ENCODE measurements at regions not wholly inside any gene's neighbourhood (a gene's known extent, or its start where the extent isn't known, plus 50 kb on each side); places are given as distances from the start of the nearest gene placed in this dataset.
A peak's percentile ranks its signal among the peaks of the same experiment; 100 is the strongest.

GRCh38 chr6:14489445-14489844 is 371.9 kb downstream of the CD83 start:
- Histone ChIP-seq H3K27me3 (ENCODE audit: control insufficient read depth in 1 of 2, insufficient read depth in 2 of 2, low read length in 2 of 2) (no peaks in the 10 kb centered on the region), H2AFZ (ENCODE audit: low read length) (no peak overlapping the region), H3K27ac (ENCODE audit: extremely low read length, insufficient read depth, low read length) (no peak overlapping the region), H3K4me2 (ENCODE audit: low read depth, low read length) (no peak overlapping the region), H3K4me3 (replicated peaks in 1 of 3; ENCODE audit: insufficient read depth in 1 of 3, low read depth in 2 of 3, low read length in 3 of 3) (no peak overlapping the region), H3K36me3 (replicated peaks in 1 of 2; ENCODE audit: control insufficient read depth in 1 of 2, insufficient read depth in 2 of 2, low read length in 2 of 2) (no peaks in the 10 kb centered on the region), H4K20me1 (ENCODE audit: insufficient read depth, low read length) (no peaks in the 10 kb centered on the region), H3K9me3 (ENCODE audit: low read length) (peaks cover 29% of the 10 kb centered on the region), H3K4me1 (ENCODE audit: insufficient read depth, low read length) (no peaks in the 10 kb centered on the region), H3K9ac (ENCODE audit: insufficient read depth, low read depth, low read length) (no peak overlapping the region), H3K79me2 (ENCODE audit: insufficient read depth, low read length) (no peaks in the 10 kb centered on the region)
- DNase-seq (ENCODE audit: low spot score) (no peak), ATAC-seq (no peak), FAIRE-seq (no peak)
- POLR2A ChIA-PET = no interaction called here
- CTCF ChIA-PET (ENCODE audit: low intra/inter-chr PET ratio, low total read pairs) = no interaction called here
- in situ Hi-C loops (cut with HindIII; ENCODE audit: extremely low pct_ligation_motif_present, low pct_unique_long_range_greater_than_20kb) = no loop called here
- intact Hi-C loops (cut with micrococcal nuclease; ENCODE audit: unreplicated experiment) = no loop called here
- no TSS peak for BruUV-seq (replicated peaks)
- WGBS (ENCODE audit: low lambda C conversion rate) = 12% methylated on average over 3 of the region's 3 CpGs
- no peak for TF ChIP-seq MLX (CRISPR knock-in tag; IDR thresholded peaks at IDR 0.05)
- no peak for TF ChIP-seq ZBTB7A (CRISPR knock-in tag; IDR thresholded peaks at IDR 0.05)
- no peak for TF ChIP-seq TBP (CRISPR knock-in tag; IDR thresholded peaks at IDR 0.05)
- no peak for TF ChIP-seq BRD4 (CRISPR knock-in tag; IDR thresholded peaks at IDR 0.05)
- TF ChIP-seq, protein P1, sequence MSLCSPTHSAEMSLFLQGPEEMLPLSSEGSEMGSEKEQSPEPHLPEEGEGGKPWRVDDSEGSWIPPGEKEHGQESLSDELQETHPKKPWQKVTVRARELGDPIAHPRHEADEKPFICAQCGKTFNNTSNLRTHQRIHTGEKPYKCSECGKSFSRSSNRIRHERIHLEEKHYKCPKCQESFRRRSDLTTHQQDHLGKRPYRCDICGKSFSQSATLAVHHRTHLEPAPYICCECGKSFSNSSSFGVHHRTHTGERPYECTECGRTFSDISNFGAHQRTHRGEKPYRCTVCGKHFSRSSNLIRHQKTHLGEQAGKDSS (CRISPR knock-in tag; IDR thresholded peaks at IDR 0.05; ENCODE audit: borderline replicate concordance, low read depth) = no peak
- TF ChIP-seq PAF1 (CRISPR knock-in tag; IDR thresholded peaks at IDR 0.05) = no peak
- TF ChIP-seq, protein P2, sequence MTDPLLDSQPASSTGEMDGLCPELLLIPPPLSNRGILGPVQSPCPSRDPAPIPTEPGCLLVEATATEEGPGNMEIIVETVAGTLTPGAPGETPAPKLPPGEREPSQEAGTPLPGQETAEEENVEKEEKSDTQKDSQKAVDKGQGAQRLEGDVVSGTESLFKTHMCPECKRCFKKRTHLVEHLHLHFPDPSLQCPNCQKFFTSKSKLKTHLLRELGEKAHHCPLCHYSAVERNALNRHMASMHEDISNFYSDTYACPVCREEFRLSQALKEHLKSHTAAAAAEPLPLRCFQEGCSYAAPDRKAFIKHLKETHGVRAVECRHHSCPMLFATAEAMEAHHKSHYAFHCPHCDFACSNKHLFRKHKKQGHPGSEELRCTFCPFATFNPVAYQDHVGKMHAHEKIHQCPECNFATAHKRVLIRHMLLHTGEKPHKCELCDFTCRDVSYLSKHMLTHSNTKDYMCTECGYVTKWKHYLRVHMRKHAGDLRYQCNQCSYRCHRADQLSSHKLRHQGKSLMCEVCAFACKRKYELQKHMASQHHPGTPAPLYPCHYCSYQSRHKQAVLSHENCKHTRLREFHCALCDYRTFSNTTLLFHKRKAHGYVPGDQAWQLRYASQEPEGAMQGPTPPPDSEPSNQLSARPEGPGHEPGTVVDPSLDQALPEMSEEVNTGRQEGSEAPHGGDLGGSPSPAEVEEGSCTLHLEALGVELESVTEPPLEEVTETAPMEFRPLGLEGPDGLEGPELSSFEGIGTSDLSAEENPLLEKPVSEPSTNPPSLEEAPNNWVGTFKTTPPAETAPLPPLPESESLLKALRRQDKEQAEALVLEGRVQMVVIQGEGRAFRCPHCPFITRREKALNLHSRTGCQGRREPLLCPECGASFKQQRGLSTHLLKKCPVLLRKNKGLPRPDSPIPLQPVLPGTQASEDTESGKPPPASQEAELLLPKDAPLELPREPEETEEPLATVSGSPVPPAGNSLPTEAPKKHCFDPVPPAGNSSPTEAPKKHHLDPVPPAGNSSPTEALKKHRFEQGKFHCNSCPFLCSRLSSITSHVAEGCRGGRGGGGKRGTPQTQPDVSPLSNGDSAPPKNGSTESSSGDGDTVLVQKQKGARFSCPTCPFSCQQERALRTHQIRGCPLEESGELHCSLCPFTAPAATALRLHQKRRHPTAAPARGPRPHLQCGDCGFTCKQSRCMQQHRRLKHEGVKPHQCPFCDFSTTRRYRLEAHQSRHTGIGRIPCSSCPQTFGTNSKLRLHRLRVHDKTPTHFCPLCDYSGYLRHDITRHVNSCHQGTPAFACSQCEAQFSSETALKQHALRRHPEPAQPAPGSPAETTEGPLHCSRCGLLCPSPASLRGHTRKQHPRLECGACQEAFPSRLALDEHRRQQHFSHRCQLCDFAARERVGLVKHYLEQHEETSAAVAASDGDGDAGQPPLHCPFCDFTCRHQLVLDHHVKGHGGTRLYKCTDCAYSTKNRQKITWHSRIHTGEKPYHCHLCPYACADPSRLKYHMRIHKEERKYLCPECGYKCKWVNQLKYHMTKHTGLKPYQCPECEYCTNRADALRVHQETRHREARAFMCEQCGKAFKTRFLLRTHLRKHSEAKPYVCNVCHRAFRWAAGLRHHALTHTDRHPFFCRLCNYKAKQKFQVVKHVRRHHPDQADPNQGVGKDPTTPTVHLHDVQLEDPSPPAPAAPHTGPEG (CRISPR knock-in tag; IDR thresholded peaks at IDR 0.05) = no peak
- no peak for TF ChIP-seq MLLT10 (CRISPR knock-in tag; IDR thresholded peaks at IDR 0.05)
- TF ChIP-seq GTF3A (CRISPR knock-in tag; conservative IDR thresholded peaks at IDR 0.05) = no peak
- no peak for TF ChIP-seq ZNF776 (CRISPR knock-in tag; IDR thresholded peaks at IDR 0.05)
- peak; percentile 63 to 84 for TF ChIP-seq MAFK (conservative IDR thresholded peaks at IDR 0.05 in 1 of 2, IDR thresholded peaks at IDR 0.05 in 1 of 2; ENCODE audit: low read length in 2 of 2)
- TF ChIP-seq MAFF (IDR thresholded peaks at IDR 0.05; ENCODE audit: low read depth, low read length) = peak; percentile 62
- TF ChIP-seq PCBP1 (IDR thresholded peaks at IDR 0.05; ENCODE audit: borderline replicate concordance, low read depth, low read length) = no peak
- TF ChIP-seq NR0B2 (CRISPR knock-in tag; IDR thresholded peaks at IDR 0.05) = no peak
- TF ChIP-seq FOXC1 (CRISPR knock-in tag; IDR thresholded peaks at IDR 0.05; ENCODE audit: borderline replicate concordance) = no peak
- no peak for TF ChIP-seq GZF1 (CRISPR knock-in tag; IDR thresholded peaks at IDR 0.05)
- no peak for TF ChIP-seq PAWR (CRISPR knock-in tag; IDR thresholded peaks at IDR 0.05; ENCODE audit: borderline replicate concordance)

All from HepG2 (cell line).